HEK293 (cell line): ENCODE measurements at regions not wholly inside any gene's neighbourhood (a gene's known extent, or its start where the extent isn't known, plus 50 kb on each side); places are given as distances from the start of the nearest gene placed in this dataset.
"Not testable (repeated sequence)": the region's sequence is repeated elsewhere in the genome, so short reads cannot be mapped to it uniquely, and the experiment has no call there.

Experiments used
- CTCF ChIP-seq: fragments of 450-650 bp; formaldehyde crosslinking; IDR thresholded peaks from 2 replicates; pipeline ENCODE4 v1.5.1; 2016; ENCODE audit warnings: missing biosample characterization, missing genetic modification characterization
- GLI2 ChIP-seq: fragments of 450-650 bp; formaldehyde crosslinking; IDR thresholded peaks from 2 replicates; pipeline ENCODE4; 2017; ENCODE audit warnings: missing biosample characterization, missing genetic modification characterization, low read depth, borderline replicate concordance
- ZNF223 ChIP-seq: fragments of 450-650 bp; formaldehyde crosslinking; IDR thresholded peaks from 2 replicates; pipeline ENCODE4 v1.5.1; 2016; ENCODE audit warnings: missing biosample characterization, missing genetic modification characterization
- ZNF24 ChIP-seq: fragments of 450-650 bp; formaldehyde crosslinking; IDR thresholded peaks from 2 replicates; pipeline ENCODE4 v1.5.1; 2016; ENCODE audit warnings: missing biosample characterization, missing genetic modification characterization
- ZNF280D ChIP-seq: fragments of 450-650 bp; formaldehyde crosslinking; IDR thresholded peaks from 2 replicates; pipeline ENCODE4 v1.5.1; 2016; ENCODE audit warnings: missing biosample characterization, missing genetic modification characterization
- ZNF423 ChIP-seq: fragments of 450-650 bp; formaldehyde crosslinking; IDR thresholded peaks from 2 replicates; pipeline ENCODE4 v1.5.1; 2016; ENCODE audit warnings: missing biosample characterization, missing genetic modification characterization
- ZNF510 ChIP-seq: fragments of 450-650 bp; formaldehyde crosslinking; IDR thresholded peaks from 2 replicates; pipeline ENCODE4 v1.5.1; 2018; ENCODE audit warnings: mild to moderate bottlenecking, missing genetic modification characterization, missing biosample characterization; ENCODE audit not compliant: insufficient replicate concordance
- ZNF704 ChIP-seq: fragments of 450-650 bp; formaldehyde crosslinking; IDR thresholded peaks from 2 replicates; pipeline ENCODE4 v1.5.1; 2016; ENCODE audit warnings: missing biosample characterization, missing genetic modification characterization
- ZNF747 ChIP-seq: fragments of 450-650 bp; formaldehyde crosslinking; IDR thresholded peaks from 2 replicates; pipeline ENCODE4 v1.5.1; 2016; ENCODE audit warnings: missing biosample characterization, missing genetic modification characterization
- ZNF843 ChIP-seq: fragments of 450-650 bp; formaldehyde crosslinking; IDR thresholded peaks from 2 replicates; pipeline ENCODE4 v1.5.1; 2016; ENCODE audit warnings: missing biosample characterization, missing genetic modification characterization
- TF ChIP-seq, protein P1 (sequence below): fragments of 450-650 bp; formaldehyde crosslinking; IDR thresholded peaks from 2 replicates; pipeline ENCODE4 v1.5.1; 2016; ENCODE audit warnings: missing biosample characterization, missing genetic modification characterization

GRCh38 chr20:30815027-30815576 is 442.4 kb upstream of the DEFB115 start:
- TF ChIP-seq ZNF843 (tag by site-specific recombination); ZNF747 (tag by site-specific recombination); ZNF510 (tag by site-specific recombination); ZNF223 (tag by site-specific recombination); ZNF24 (tag by site-specific recombination); ZNF280D (tag by site-specific recombination); GLI2; ZNF423 (tag by site-specific recombination); CTCF (tag by site-specific recombination); ZNF704 (tag by site-specific recombination): not testable (repeated sequence)
- TF ChIP-seq, protein P1, sequence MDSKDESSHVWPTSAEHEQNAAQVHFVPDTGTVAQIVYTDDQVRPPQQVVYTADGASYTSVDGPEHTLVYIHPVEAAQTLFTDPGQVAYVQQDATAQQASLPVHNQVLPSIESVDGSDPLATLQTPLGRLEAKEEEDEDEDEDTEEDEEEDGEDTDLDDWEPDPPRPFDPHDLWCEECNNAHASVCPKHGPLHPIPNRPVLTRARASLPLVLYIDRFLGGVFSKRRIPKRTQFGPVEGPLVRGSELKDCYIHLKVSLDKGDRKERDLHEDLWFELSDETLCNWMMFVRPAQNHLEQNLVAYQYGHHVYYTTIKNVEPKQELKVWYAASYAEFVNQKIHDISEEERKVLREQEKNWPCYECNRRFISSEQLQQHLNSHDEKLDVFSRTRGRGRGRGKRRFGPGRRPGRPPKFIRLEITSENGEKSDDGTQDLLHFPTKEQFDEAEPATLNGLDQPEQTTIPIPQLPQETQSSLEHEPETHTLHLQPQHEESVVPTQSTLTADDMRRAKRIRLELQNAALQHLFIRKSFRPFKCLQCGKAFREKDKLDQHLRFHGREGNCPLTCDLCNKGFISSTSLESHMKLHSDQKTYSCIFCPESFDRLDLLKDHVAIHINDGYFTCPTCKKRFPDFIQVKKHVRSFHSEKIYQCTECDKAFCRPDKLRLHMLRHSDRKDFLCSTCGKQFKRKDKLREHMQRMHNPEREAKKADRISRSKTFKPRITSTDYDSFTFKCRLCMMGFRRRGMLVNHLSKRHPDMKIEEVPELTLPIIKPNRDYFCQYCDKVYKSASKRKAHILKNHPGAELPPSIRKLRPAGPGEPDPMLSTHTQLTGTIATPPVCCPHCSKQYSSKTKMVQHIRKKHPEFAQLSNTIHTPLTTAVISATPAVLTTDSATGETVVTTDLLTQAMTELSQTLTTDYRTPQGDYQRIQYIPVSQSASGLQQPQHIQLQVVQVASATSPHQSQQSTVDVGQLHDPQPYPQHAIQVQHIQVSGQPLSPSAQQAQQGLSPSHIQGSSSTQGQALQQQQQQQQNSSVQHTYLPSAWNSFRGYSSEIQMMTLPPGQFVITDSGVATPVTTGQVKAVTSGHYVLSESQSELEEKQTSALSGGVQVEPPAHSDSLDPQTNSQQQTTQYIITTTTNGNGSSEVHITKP (tag by site-specific recombination), result not testable (repeated sequence)
